ENCODE measurements at regions not wholly inside any gene's neighbourhood (a gene's known extent, or its start where the extent isn't known, plus 50 kb on each side); places are given as distances from the start of the nearest gene placed in this dataset.

GRCh38 chr2:37457401-37457901, 113.0 kb downstream of the QPCT start:
- no peak for TF ChIP-seq CTCF (IDR thresholded peaks at IDR 0.05)
- no peak for TF ChIP-seq POLR2A (IDR thresholded peaks at IDR 0.05)
